Right lobe of liver (tissue), 6 donors: ENCODE measurements at regions not wholly inside any gene's neighbourhood (a gene's known extent, or its start where the extent isn't known, plus 50 kb on each side); places are given as distances from the start of the nearest gene placed in this dataset.
"Not testable (repeated sequence)": the region's sequence is repeated elsewhere in the genome, so short reads cannot be mapped to it uniquely, and the experiment has no call there.

Experiments used
- ATAC-seq, 4 donors: fragments of 200-7000 bp; cut with Tn5 transposase; one replicate each; pipeline ENCODE4 v1.9.1; 2020; ENCODE audit warnings: mild to moderate bottlenecking in 4 of 4, moderate library complexity in 4 of 4
- DNase-seq, 3 donors: peaks; one replicate each; pipeline ENCODE4 v3.0.0-alpha.2; 2020
- H3K27ac ChIP-seq, 3 donors: fragments of 200-600 bp; one replicate each; pipeline ENCODE4 v1.8.0; 2022
- H3K27me3 ChIP-seq, 2 donors: fragments of 200-600 bp; one replicate each; pipeline ENCODE4 v1.8.0; 2022
- H3K36me3 ChIP-seq, 4 donors: fragments of 200-600 bp; sonication (generic) in 1 of 4; one replicate each; pipeline versions ENCODE4 v1.5.1 to v1.8.0; 2017 to 2022; ENCODE audit warnings: control low read depth in 1 of 4
- H3K4me1 ChIP-seq, 4 donors: fragments of 200-600 bp; sonication (generic) in 1 of 4; one replicate each; pipeline versions ENCODE4 v1.5.1 to v1.8.0; 2017 to 2022; ENCODE audit warnings: control low read depth in 1 of 4
- H3K4me3 ChIP-seq, 3 donors: fragments of 200-600 bp; one replicate each; pipeline ENCODE4 v1.8.0; 2022
- H3K9me3 ChIP-seq, 4 donors: fragments of 200-600 bp; sonication (generic) in 1 of 4; one replicate each; pipeline versions ENCODE4 v1.5.1 to v1.8.0; 2017 to 2022; ENCODE audit warnings: control low read depth in 1 of 4
- POLR2A ChIP-seq: fragments of 450-650 bp; IDR thresholded peaks from one replicate; pipeline ENCODE4 v1.6.1; 2017; ENCODE audit warnings: antibody characterized with exemption, mild to moderate bottlenecking
- WGBS: methylation state at CpG from one replicate; pipeline ENCODE4 v1.1.6; 2018; ENCODE audit warnings: low coverage, low lambda C conversion rate; ENCODE audit not compliant: insufficient coverage; ENCODE audit errors: missing lambda C conversion rate; 5-methylcytosine and 5-hydroxymethylcytosine counted together
- intact Hi-C, 2 donors: fragments of 100-400 bp; cut with DNase I; formaldehyde crosslinking; loops; one replicate each; pipeline versions ENCODE4 v1.11.2 to v1.14.1; 2022
- TF ChIP-seq, protein P1 (sequence below), 4 donors: fragments of 200-600 bp in 3 of 4; fragments of 450-650 bp in 1 of 4; IDR thresholded peaks; one replicate each; pipeline versions ENCODE4 v1.5.1 to v1.8.0; 2016 to 2022; ENCODE audit warnings: antibody characterized with exemption in 4 of 4, mild to moderate bottlenecking in 2 of 4
- donor health status: DM: no; HTN: yes; CAD: no.
- donor health status: DM: no; HTN: no; CAD: no.
- donor health status: DM: no; HTN: no; CAD: no.
- donor health status: DM: no; HTN: yes; CAD: no.
- donor health status: DM: no; HTN: yes; CAD: no.

DNA sequence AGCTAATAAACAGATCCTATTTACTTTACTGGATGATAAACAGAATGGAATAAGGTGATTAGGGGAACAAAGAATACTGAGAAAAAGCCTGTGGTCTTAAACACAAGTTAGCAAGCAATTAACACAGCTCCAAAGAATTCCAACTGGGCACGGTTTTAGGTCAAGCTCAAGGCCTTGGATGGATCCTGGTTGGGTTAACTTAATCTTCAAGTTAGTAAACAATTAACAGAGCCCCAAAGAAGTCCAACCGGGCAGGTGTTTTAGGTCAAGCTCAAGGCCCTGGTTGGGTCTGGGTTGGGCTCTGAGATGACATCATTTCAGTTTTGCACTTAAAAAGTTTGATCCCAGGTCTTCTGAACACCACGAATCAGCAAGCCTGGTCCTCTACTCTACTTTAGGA lies 1086.3 kb upstream of the TMPRSS15 start:
- ATAC-seq (no peak), DNase-seq (no peak)
- Histone ChIP-seq H3K27me3 (no peaks in the 10 kb centered on the region), H3K4me1 (no peaks in the 10 kb centered on the region), H3K36me3 (no peaks in the 10 kb centered on the region), H3K27ac (no peak overlapping the region), H3K9me3 (no peaks in the 10 kb centered on the region), H3K4me3 (no peak overlapping the region)
- WGBS: 19% methylated on average over 3 of the region's 3 CpGs
- intact Hi-C loops: no loop called here
- TF ChIP-seq POLR2A: no peak
- TF ChIP-seq, protein P1, sequence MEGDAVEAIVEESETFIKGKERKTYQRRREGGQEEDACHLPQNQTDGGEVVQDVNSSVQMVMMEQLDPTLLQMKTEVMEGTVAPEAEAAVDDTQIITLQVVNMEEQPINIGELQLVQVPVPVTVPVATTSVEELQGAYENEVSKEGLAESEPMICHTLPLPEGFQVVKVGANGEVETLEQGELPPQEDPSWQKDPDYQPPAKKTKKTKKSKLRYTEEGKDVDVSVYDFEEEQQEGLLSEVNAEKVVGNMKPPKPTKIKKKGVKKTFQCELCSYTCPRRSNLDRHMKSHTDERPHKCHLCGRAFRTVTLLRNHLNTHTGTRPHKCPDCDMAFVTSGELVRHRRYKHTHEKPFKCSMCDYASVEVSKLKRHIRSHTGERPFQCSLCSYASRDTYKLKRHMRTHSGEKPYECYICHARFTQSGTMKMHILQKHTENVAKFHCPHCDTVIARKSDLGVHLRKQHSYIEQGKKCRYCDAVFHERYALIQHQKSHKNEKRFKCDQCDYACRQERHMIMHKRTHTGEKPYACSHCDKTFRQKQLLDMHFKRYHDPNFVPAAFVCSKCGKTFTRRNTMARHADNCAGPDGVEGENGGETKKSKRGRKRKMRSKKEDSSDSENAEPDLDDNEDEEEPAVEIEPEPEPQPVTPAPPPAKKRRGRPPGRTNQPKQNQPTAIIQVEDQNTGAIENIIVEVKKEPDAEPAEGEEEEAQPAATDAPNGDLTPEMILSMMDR (IDR thresholded peaks at IDR 0.05): no peak

GRCh38 chr21:19490481-19490880 lies 1086.9 kb upstream of the TMPRSS15 start:
- Histone ChIP-seq H3K27ac (no peak overlapping the region), H3K27me3 (no peaks in the 10 kb centered on the region), H3K36me3 (no peaks in the 10 kb centered on the region), H3K4me3 (no peak overlapping the region), H3K4me1 (no peaks in the 10 kb centered on the region), H3K9me3 (no peaks in the 10 kb centered on the region)
- no peak for DNase-seq
- ATAC-seq: no peak
- TF ChIP-seq POLR2A: no peak
- TF ChIP-seq, protein P1 (IDR thresholded peaks at IDR 0.05): no peak
- intact Hi-C loops: no loop called here
- whole genome bisulfite sequencing: 8% methylated on average over 2 of the region's 2 CpGs

DNA sequence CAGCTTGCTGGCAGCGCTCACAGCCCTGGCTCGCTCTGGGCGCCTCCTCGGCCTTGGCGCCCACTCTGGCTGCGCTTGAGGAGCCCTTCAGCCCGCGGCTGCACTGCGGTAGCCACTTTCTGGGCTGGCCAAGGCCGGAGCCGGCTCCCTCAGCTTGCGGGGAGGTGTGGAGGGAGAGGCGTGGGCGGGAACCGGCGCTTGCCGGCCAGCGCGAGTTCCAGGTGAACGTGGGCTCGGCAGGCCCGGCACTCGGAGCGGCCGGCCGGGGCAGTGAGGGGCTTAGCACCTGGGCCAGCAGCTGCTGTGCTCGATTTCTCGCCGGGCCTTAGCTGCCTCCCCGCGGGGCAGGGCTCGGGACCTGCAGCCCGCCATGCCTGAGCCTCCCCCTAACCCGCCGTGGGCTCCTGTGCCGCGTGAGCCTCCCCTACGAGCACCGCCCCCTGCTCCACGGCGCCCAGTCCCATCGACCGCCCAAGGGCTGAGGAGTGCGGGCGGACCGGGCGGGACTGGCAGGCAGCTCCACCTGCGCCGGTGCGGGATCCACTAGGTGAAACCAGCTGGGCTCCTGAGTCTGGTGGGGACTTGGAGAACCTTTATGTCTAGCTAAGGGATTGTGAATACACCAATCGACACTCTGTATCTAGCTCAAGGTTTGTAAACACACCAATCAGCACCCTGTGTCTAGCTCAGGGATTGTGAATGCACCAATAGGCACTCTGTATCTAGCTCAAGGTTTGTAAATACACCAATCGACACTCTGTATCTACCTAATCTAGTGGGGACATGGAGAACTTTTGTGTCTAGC lies 1090.1 kb upstream of the TMPRSS15 start:
- DNase-seq, intact Hi-C loops, ATAC-seq, H3K36me3 ChIP-seq, H3K9me3 ChIP-seq, H3K4me3 ChIP-seq, H3K4me1 ChIP-seq, H3K27me3 ChIP-seq, H3K27ac ChIP-seq: not testable (repeated sequence)
- WGBS: 80% methylated on average over 10 of the region's 52 CpGs

DNA sequence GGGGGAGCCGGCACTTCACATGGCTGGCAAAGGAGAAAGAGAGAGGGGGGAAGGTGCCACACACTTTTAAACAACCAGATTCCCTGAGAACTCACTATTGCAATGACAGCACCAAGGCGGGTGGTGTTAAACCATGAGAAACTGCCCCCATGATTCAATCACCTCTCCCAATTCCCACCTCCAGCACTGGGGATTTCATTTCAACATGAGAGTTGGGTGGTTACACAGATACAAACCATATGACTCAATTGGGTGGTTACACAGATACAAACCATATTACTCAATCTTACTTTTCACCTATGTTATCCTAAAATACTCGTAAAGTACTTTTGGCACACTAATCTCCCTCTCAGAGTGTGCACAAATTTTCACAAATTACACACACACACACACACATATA lies 1097.5 kb upstream of the TMPRSS15 start:
- 64% methylated on average over 3 of the region's 3 CpGs for WGBS
- TF ChIP-seq, protein P1 (IDR thresholded peaks at IDR 0.05): no peak
- TF ChIP-seq POLR2A: no peak

GRCh38 chr21:19507682-19508260 lies 1104.2 kb upstream of the TMPRSS15 start:
- Histone ChIP-seq H3K27ac (no peak overlapping the region), H3K9me3 (no peaks in the 10 kb centered on the region), H3K4me3 (no peak overlapping the region), H3K27me3 (no peaks in the 10 kb centered on the region), H3K4me1 (no peaks in the 10 kb centered on the region), H3K36me3 (no peaks in the 10 kb centered on the region)
- DNase-seq: no peak
- intact Hi-C loops: no loop called here
- TF ChIP-seq, protein P1 (IDR thresholded peaks at IDR 0.05): peak in 3 of 4 donors; percentile 14 to 29 (median 25)
- no peak for TF ChIP-seq POLR2A
- 38% methylated on average over 3 of the region's 3 CpGs for WGBS
- ATAC-seq: no peak

More for the DNA sequence above, 1097.5 kb upstream of the TMPRSS15 start:
- ATAC-seq: no peak
- no peak for DNase-seq
- Histone ChIP-seq H3K4me1 (no peaks in the 10 kb centered on the region), H3K36me3 (no peaks in the 10 kb centered on the region), H3K9me3 (no peaks in the 10 kb centered on the region), H3K27me3 (no peaks in the 10 kb centered on the region), H3K27ac (no peak overlapping the region), H3K4me3 (no peak overlapping the region)
- intact Hi-C loops: no loop called here
